HCT116 (cell line): ENCODE measurements at regions not wholly inside any gene's neighbourhood (a gene's known extent, or its start where the extent isn't known, plus 50 kb on each side); places are given as distances from the start of the nearest gene placed in this dataset.

Source experiments
- EZH2 ChIP-seq: fragments of 200-600 bp; sonication (generic); IDR thresholded peaks from 2 replicates; pipeline ENCODE4 v1.6.1; 2017; ENCODE audit warnings: antibody characterized with exemption, mixed run types
- POLR2AphosphoS5 ChIP-seq: IDR thresholded peaks from 2 replicates; pipeline ENCODE4 v1.6.1; 2011; ENCODE audit warnings: mild to moderate bottlenecking, low read depth, low read length, moderate library complexity
- ZNF274 ChIP-seq: fragments of 200-500 bp; sonication (Bioruptor generic); IDR thresholded peaks from 2 replicates; pipeline ENCODE4 v1.6.1; 2014; ENCODE audit warnings: mild to moderate bottlenecking, low read depth, low read length, inconsistent platforms
- TF ChIP-seq, protein P1 (sequence below), 3 experiments: fragments of 200-600 bp in 1 of 3; sonication (generic) in 1 of 3; IDR thresholded peaks in 2 of 3; conservative IDR thresholded peaks in 1 of 3; 2 replicates each; pipeline ENCODE4 v1.5.1; 2012 to 2017; ENCODE audit warnings: low read depth in 2 of 3, low read length in 2 of 3, antibody characterized with exemption in 1 of 3, borderline replicate concordance in 1 of 3, control low read depth in 1 of 3, mild to moderate bottlenecking in 1 of 3, mixed read lengths in 1 of 3, mixed run types in 1 of 3, moderate library complexity in 1 of 3; ENCODE audit not compliant: insufficient read depth in 1 of 3
- TF ChIP-seq, protein P2 (sequence below): IDR thresholded peaks from 2 replicates; pipeline ENCODE4 v1.6.1; 2012; ENCODE audit warnings: low read depth

DNA sequence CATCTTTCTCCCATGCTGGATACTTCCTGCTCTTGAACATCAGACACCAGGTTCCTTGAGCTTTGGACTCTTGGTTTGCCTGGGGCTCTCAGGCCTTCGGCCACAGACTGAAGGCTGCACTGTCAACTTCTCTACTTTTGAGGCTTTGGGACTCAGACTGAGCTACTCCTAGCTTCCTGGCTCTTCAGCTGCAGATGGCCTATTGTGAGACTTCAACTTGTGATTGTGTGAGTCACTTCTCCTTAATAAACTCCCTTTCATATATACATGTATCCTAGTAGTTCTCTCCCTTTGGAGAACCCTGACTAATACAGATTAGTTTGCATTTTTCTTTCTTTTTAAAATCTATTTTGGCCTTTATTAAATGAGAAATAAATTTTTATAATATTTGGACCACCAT is 276.2 kb upstream of the SEMA3C start:
- no peak for TF ChIP-seq ZNF274
- TF ChIP-seq, protein P1, sequence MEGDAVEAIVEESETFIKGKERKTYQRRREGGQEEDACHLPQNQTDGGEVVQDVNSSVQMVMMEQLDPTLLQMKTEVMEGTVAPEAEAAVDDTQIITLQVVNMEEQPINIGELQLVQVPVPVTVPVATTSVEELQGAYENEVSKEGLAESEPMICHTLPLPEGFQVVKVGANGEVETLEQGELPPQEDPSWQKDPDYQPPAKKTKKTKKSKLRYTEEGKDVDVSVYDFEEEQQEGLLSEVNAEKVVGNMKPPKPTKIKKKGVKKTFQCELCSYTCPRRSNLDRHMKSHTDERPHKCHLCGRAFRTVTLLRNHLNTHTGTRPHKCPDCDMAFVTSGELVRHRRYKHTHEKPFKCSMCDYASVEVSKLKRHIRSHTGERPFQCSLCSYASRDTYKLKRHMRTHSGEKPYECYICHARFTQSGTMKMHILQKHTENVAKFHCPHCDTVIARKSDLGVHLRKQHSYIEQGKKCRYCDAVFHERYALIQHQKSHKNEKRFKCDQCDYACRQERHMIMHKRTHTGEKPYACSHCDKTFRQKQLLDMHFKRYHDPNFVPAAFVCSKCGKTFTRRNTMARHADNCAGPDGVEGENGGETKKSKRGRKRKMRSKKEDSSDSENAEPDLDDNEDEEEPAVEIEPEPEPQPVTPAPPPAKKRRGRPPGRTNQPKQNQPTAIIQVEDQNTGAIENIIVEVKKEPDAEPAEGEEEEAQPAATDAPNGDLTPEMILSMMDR (IDR thresholded peaks at IDR 0.05 in 2 of 3, conservative IDR thresholded peaks at IDR 0.05 in 1 of 3; ENCODE audit: borderline replicate concordance in 1 of 3, insufficient read depth in 1 of 3, low read depth in 2 of 3, low read length in 2 of 3), result no peak
- no peak for TF ChIP-seq EZH2
- TF ChIP-seq, protein P2, sequence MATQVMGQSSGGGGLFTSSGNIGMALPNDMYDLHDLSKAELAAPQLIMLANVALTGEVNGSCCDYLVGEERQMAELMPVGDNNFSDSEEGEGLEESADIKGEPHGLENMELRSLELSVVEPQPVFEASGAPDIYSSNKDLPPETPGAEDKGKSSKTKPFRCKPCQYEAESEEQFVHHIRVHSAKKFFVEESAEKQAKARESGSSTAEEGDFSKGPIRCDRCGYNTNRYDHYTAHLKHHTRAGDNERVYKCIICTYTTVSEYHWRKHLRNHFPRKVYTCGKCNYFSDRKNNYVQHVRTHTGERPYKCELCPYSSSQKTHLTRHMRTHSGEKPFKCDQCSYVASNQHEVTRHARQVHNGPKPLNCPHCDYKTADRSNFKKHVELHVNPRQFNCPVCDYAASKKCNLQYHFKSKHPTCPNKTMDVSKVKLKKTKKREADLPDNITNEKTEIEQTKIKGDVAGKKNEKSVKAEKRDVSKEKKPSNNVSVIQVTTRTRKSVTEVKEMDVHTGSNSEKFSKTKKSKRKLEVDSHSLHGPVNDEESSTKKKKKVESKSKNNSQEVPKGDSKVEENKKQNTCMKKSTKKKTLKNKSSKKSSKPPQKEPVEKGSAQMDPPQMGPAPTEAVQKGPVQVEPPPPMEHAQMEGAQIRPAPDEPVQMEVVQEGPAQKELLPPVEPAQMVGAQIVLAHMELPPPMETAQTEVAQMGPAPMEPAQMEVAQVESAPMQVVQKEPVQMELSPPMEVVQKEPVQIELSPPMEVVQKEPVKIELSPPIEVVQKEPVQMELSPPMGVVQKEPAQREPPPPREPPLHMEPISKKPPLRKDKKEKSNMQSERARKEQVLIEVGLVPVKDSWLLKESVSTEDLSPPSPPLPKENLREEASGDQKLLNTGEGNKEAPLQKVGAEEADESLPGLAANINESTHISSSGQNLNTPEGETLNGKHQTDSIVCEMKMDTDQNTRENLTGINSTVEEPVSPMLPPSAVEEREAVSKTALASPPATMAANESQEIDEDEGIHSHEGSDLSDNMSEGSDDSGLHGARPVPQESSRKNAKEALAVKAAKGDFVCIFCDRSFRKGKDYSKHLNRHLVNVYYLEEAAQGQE, result no peak
- no peak for TF ChIP-seq POLR2AphosphoS5
